ENCODE measurements at regions not wholly inside any gene's neighbourhood (a gene's known extent, or its start where the extent isn't known, plus 50 kb on each side); places are given as distances from the start of the nearest gene placed in this dataset.

GRCh38 chr4:187289371-187289770, 565.7 kb upstream of the FAT1 start:
- DNase-seq (ENCODE audit: low read depth in 2 of 3, low spot score in 2 of 3), result no peak

DNA sequence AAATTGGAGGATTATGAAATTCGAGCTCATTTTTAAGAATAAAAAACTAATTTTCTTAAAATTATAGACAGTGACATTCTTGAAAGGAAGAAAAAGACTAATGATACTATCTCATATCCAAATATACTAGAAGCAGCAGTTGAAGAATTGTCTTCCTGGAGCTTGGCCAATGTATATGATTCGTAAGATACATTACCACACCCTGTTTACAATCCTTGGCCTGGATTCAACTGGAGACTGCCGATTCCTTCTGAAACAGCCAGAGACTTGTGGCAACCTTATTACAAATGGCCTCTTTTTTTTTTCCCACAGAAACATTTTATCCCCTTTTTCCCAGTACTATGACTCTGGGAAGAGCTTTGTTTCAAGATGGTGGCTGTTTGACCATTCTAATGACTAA, 571.2 kb upstream of the FAT1 start:
- DNase-seq (ENCODE audit: low read depth in 2 of 3, low spot score in 2 of 3), result no peak

DNA sequence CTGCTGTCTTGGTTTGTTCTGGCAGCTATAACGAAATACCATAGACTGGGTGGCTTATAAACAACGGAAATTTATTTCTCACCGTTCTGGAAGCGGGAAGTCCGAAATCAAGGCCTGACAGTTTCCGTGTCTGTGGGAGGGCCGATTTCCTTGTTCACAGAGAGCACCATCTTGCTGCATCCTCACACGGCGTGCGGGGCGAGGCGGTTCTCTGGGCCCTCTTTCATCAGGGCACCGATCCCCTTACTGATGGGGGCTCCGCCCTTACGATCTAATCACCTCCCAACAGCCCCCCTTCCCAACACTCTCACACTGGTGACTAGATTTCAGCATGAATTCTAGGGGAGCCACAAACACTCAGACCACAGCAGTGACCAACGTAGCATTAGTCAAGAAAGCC, 578.3 kb upstream of the FAT1 start:
- DNase-seq (ENCODE audit: low read depth in 2 of 3, low spot score in 2 of 3), result no peak

DNA sequence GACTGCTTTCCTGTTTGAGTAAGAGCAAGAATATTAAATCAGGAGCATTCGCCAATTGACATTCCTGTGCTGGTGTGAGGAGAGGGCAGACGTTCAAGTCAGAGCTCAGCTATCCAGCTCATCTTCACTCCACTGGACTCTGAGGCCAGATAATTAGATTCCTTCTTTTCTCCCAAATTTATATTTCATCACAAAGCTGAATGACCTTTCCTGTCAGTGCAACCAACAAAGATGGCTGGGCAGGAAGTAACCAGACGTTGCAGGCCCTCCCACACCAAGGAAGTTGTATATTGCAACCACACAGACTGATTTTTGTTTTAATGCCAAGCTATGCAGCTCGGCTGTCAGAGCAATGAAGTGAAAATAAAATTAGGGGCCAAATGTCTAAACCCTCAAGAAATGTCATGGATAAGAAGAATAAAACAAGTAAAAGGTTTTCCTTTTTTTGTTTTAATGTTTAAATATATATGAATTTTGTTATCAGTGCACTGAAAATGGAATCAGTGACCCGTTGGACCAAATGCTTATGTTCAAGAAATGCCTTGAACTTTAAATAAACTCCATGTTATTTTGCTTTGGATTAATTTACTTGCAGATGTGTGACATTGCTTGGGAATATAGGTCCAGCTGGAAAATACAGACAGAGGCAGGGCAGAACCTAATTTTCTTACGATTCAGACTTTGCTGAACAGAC, 578.9 kb upstream of the FAT1 start:
- no peak for DNase-seq (ENCODE audit: low read depth in 2 of 3, low spot score in 2 of 3)

DNA sequence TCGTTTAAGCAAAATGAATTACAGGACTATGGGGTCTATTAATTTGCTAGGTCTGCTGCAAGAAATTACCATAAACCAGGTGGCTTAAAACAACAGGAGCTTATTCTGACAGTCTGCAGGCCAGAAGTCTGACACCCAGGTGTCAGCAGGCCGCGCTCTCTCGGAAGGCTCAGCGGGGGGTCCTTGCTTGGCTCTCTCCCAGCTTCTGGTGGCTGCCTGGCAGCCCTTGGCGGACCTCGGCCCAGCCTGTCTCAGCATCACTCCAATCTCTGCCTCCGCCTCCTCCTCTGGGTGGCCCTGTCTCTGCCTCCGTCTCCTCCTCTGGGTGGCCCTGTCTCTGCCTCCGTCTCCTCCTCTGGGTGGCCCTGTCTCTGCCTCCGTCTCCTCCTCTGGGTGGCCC, 580.5 kb upstream of the FAT1 start:
- DNase-seq (ENCODE audit: low read depth in 2 of 3, low spot score in 2 of 3), result no peak

DNA sequence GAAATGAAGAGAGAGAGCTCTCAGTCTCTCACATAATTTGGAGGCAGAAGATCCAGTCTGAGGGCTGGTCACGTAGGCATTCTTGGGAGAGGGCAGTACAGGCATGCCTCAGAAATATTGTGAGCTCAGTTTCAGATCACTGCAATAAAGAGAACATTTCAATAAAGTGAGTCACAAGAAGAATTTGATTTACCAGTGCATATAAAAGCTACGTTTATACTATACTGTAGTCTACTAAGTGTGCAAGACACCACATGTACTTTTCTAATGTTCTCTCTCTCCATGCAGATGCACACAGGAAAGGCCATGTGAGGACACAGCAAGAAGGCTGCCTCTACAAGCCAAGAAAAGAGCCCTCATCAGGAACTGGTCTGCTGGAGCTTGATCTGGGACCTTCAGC, 583.5 kb upstream of the FAT1 start:
- no peak for DNase-seq (ENCODE audit: low read depth in 2 of 3, low spot score in 2 of 3)

- no peak for DNase-seq (ENCODE audit: low read depth in 2 of 3, low spot score in 2 of 3)
Observed at GRCh38 chr4:187309456-187309855, 585.8 kb upstream of the FAT1 start.

DNA sequence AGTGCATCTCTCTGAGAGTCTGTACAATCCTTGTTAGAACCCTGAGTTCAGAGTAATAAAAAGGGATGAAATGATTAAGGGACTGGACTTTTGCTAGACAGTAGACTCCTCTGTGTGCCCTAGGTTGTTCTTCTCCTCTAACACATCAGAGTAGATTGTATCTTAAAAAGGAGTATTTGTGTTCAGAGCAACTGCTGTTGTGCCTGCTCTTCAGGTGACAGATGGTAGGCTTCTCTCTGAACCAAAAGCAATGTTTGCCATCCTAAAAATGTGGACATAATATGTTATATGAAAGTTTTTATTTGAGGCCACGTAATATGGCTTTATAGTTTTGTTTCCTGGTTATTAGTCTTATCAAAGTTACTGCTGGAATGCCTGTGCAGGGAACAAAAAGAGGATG, 588.6 kb upstream of the FAT1 start:
- DNase-seq (ENCODE audit: low read depth in 2 of 3, low spot score in 2 of 3), result no peak

- no peak for DNase-seq (ENCODE audit: low read depth in 2 of 3, low spot score in 2 of 3)
Observed at GRCh38 chr4:187317799-187318198, 594.1 kb upstream of the FAT1 start.

- DNase-seq (ENCODE audit: low read depth in 2 of 3, low spot score in 2 of 3), result no peak
Observed at GRCh38 chr4:187321711-187322110, 598.1 kb upstream of the FAT1 start.

DNA sequence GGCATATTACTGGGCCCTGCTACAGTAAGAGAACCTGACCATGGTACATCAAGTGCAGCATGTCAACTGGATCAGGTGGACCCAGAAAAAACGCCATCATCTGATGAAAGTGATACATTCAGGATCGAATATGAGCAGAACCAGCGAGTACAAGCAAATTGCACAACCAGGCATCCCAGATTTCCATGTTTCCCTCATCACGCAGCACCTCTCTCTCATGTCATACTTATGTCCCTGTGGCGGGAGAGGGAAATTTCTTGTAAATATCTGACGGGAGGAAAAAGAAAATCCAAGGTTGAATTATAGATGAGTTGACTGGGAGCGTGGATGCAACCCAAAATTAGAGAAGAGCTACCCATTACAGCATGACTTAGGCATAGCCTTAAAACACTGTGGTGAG, 608.5 kb upstream of the FAT1 start:
- no peak for DNase-seq (ENCODE audit: low read depth in 2 of 3, low spot score in 2 of 3)

GRCh38 chr4:187333151-187333550, 609.5 kb upstream of the FAT1 start:
- no peak for DNase-seq (ENCODE audit: low read depth in 2 of 3, low spot score in 2 of 3)

DNA sequence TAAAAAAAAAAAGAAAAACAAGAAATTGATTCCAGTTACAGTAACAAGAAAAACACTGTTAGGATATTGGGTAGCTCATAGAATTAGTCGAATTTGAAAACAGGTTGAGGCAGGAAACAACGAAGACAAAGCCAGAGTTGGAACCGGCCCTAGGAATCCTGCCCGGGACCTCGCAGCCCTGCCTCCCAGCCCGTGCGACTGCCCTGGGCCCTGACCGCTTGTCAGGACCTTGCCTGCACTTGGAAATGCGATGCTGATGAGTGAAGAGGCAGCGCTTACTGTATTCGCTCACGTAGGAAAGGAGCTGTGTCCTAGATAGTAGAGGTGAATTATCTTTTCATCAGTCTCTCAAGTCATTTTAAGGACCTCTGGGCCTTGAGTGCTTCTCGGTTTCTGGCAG, 611.7 kb upstream of the FAT1 start:
- DNase-seq (ENCODE audit: low read depth in 2 of 3, low spot score in 2 of 3), result no peak

- DNase-seq (ENCODE audit: low read depth in 2 of 3, low spot score in 2 of 3), result no peak
Observed at GRCh38 chr4:187354740-187355139, 631.1 kb upstream of the FAT1 start.

DNA sequence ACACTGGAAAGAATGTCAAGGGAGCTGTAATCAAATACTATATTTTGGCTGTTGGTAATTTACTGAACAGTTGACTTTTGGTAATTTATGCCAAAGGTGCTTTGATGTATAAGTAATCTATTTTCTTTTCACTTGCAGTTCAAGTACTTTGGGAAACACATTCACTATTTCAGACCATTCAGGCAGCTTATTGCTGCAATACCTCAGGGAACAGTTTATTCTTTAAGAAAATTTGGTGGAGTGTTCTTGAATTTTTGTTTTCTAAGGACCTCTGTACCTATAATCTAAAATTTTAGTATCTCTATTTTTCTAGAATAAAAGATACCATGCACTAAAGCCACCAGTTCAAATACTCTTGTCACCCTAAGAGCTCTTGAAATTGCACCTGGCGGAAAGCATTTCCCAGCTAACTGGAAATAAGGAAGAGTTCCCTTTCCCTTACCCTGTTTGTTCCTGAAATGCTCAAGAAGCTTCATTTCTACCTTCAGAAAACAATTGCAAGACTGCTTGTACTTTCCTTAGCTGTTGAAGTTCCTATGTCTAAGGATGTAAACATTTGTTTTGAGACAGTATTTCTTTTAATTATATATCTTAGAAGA, 633.5 kb upstream of the FAT1 start:
- DNase-seq (ENCODE audit: low read depth in 2 of 3, low spot score in 2 of 3), result no peak

DNA sequence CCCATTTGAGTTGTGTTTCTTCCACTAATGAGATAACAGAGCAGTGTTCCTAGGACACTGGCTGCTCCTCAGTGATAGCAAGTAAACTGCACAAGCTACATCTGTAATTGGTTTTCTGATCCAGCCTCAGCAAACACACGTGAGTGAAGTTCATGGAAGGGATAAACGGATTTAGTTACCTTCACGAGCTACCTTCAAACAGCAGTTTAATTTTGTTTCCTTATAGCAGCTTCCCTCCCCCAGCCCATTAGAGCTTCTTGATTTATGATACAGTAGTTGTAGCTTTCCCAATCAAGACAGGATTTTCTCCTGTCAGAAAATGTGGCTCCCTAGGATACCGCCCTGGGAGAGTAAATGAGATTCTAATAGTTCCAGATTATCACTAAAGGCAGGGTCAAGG, 634.2 kb upstream of the FAT1 start:
- DNase-seq (ENCODE audit: low read depth in 2 of 3, low spot score in 2 of 3), result no peak

DNA sequence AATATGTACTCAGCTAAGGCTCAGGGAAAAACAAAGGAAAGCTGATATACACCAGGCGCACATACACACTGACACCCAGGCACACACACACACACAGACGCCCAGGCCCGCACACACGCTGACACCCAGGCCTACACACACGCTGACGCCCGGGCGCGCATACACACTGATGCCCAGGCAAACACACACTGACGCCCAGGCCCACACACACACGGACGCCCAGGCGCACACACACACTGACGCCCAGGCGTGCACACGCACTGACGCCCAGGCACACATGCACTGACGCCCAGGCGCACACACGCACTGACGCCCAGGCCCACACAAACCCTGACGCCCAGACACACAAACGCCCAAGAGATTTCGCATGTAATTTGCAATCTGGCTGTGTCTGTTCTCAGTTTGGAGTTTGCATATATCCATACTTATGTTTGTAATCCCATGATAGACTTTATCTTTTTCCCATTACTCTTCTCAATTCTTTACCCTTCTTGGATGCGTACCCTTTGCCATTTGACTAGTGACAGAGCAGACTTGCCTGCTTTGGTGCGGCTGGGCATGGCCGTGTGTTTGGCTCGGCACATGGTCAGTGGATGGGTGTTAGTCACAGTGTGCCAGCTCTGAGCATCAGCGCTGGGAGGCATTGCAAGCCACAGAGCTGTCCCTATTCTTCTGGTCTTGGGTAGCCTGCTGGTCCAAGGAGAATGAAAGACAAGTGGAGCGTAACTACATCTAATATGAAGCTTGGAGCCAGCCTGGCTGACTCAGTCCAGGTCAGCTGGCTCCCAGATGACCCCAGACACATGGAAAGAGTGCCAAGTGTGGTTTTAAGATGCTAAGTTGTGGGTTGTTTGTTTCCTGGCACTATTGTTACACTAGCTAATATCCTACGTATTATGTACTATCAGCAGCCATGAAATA, 632.4 kb upstream of the ZFP42 start:
- DNase-seq (ENCODE audit: low read depth in 2 of 3, low spot score in 2 of 3), result no peak

- no peak for DNase-seq (ENCODE audit: low read depth in 2 of 3, low spot score in 2 of 3)
Observed at GRCh38 chr4:187364401-187364800, 631.2 kb upstream of the ZFP42 start.

- no peak for DNase-seq (ENCODE audit: low read depth in 2 of 3, low spot score in 2 of 3)
Observed at GRCh38 chr4:187364851-187365250, 630.7 kb upstream of the ZFP42 start.

DNA sequence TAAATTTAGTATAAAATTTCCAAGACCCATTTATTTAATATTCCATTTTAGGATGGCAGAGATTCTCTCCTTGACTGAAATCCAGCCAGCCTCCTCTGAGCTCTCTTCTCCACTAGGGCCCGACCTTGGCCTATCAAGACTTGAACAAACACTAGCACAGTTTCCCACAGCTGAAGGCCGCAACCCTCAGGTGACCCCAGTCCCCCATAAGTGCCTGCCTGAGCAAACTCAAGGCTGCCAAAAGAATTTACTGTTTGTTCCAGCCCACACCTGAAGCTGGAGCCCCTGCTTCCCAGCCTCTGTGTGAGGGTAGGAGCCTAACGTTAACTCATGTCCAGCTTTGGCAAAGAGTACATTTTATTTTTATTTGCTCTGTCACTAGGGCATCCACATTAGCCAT, 629.0 kb upstream of the ZFP42 start:
- no peak for DNase-seq (ENCODE audit: low read depth in 2 of 3, low spot score in 2 of 3)

DNA sequence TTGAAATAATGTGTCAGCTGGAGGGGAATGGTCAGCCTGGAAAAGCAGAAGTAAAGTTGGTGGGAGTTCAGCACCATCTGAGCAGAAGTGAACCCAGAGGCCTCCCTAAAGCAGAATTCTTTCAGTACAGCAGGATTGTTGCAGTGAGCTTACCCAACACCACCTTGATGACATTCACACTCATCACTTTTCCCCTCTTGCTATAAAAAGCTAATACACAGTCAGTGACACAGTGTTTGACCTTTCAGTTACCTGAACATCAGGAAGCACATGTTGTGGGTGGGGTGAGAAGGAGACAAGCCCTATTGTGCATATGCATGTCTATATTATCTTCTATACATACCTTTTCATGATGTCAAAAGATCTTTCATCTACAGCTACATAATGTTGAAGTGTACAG, 624.7 kb upstream of the ZFP42 start:
- no peak for DNase-seq (ENCODE audit: low read depth in 2 of 3, low spot score in 2 of 3)

GRCh38 chr4:187378441-187378840, 617.1 kb upstream of the ZFP42 start:
- DNase-seq (ENCODE audit: low read depth in 2 of 3, low spot score in 2 of 3), result no peak

All from hematopoietic multipotent progenitor cell (in vitro differentiated cells).